ENCODE measurements at regions not wholly inside any gene's neighbourhood (a gene's known extent, or its start where the extent isn't known, plus 50 kb on each side); places are given as distances from the start of the nearest gene placed in this dataset.

DNA sequence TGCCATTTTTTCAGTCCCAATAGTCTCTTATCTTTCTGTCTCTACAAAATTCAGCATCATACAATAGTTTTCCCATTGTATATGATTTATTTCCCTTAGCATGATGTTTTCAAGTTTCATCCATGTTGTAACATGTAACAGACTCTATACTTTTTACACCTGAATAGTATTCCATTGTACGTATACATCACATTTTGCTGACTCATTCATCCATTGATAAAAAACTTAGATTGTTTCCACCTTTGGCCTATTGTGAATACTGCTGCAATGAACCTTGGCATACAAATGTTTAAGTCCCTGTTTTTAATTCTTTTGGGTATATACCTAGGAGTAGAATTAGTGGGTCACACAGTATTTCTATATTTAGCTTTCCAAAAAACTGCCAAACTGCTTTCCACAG, 349.3 kb upstream of the CDH2 start:
- Histone ChIP-seq H3K36me3 (ENCODE audit: insufficient read depth, low read length) (no peaks in the 10 kb centered on the region), H3K9me3 (ENCODE audit: insufficient read depth, low read length, severe bottlenecking) (no peaks in the 10 kb centered on the region), H3K4me3 (ENCODE audit: low read depth in 1 of 2, low read length in 2 of 2) (no peak overlapping the region), H3K27ac (ENCODE audit: low read length) (no peak overlapping the region), H3K27me3 (ENCODE audit: insufficient read depth, low read length, poor library complexity) (no peaks in the 10 kb centered on the region), H3K79me2 (ENCODE audit: insufficient read depth, low read length) (no peaks in the 10 kb centered on the region), H2AFZ (ENCODE audit: low read depth, low read length) (no peak overlapping the region), H3K4me2 (ENCODE audit: insufficient read depth, low read length) (no peak overlapping the region), H3K4me1 (ENCODE audit: insufficient read depth, low read length) (no peaks in the 10 kb centered on the region), H3K9ac (ENCODE audit: low read depth, low read length) (no peak overlapping the region), H4K20me1 (ENCODE audit: insufficient read depth, low read length) (no peaks in the 10 kb centered on the region)
- TF ChIP-seq EZH2 (IDR thresholded peaks at IDR 0.05; ENCODE audit: borderline replicate concordance, low read depth, low read length, severe bottlenecking) = no peak
- TF ChIP-seq, protein P1, sequence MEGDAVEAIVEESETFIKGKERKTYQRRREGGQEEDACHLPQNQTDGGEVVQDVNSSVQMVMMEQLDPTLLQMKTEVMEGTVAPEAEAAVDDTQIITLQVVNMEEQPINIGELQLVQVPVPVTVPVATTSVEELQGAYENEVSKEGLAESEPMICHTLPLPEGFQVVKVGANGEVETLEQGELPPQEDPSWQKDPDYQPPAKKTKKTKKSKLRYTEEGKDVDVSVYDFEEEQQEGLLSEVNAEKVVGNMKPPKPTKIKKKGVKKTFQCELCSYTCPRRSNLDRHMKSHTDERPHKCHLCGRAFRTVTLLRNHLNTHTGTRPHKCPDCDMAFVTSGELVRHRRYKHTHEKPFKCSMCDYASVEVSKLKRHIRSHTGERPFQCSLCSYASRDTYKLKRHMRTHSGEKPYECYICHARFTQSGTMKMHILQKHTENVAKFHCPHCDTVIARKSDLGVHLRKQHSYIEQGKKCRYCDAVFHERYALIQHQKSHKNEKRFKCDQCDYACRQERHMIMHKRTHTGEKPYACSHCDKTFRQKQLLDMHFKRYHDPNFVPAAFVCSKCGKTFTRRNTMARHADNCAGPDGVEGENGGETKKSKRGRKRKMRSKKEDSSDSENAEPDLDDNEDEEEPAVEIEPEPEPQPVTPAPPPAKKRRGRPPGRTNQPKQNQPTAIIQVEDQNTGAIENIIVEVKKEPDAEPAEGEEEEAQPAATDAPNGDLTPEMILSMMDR (IDR thresholded peaks at IDR 0.05; ENCODE audit: borderline replicate concordance, extremely low read depth, low read length, poor library complexity, severe bottlenecking) = no peak
- DNase-seq (no peak), ATAC-seq (ENCODE audit: insufficient read depth, low read depth) (no peak)

DNA sequence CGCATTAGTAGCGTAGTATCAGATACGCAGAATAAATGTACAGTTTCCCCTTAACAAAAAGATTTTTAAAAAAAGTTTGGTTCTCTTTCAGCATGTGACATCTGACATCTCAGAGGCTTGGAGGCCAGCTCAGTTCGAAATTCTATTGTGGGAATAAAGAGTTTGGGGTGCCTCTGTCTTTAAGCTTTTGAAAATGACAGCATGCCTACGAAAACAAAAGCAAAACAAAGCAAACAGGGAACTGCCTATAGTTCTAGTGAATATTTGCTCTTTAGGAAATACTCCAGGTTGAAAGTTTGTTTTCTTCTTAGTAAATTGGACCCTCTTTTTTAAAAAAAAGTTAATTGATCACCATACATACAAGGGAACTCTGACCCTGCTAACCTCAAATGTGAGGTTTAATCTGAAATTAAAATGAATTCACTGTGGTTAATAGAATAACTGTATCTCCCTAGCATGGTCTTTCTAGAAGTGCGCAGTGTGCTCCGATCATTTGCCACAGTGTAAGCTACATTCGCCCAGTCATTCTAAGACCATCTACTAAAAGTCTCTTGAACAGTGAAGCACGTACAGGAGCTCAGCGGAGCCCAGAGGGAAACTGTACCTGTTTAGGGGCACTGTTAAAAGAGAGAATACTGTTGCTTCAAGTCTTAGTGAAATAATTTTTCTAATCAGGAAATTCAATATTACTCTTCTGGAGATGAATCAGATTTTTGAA, 347.0 kb upstream of the CDH2 start:
- H3K4me2 ChIP-seq (ENCODE audit: insufficient read depth, low read length) = no peak overlapping the region

DNA sequence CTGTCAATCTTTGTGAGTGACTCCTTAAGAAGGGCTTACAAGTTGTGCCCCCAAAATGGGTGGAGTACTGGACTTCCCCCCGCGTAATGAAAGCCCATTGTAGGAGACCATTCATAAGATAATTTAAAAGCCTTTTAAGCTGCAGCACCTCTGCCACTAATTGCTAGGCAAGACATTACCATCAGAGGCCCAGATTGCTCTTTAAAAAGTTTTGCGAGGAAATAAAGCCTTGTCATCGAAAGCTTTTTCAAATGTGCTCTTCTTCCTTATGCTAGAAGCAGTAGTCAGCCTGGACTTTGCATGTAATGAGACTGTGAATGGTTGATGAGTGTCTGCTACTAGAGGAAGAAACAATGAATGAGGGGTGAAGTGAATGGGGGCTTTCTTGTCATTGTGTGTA, 345.3 kb upstream of the CDH2 start:
- Histone ChIP-seq H3K4me3 (ENCODE audit: low read depth in 1 of 2, low read length in 2 of 2) (no peak overlapping the region), H4K20me1 (ENCODE audit: insufficient read depth, low read length) (no peaks in the 10 kb centered on the region), H3K27ac (ENCODE audit: low read length) (no peak overlapping the region), H3K79me2 (ENCODE audit: insufficient read depth, low read length) (no peaks in the 10 kb centered on the region), H3K4me2 (ENCODE audit: insufficient read depth, low read length) (no peak overlapping the region), H3K27me3 (ENCODE audit: insufficient read depth, low read length, poor library complexity) (no peaks in the 10 kb centered on the region), H3K9ac (ENCODE audit: low read depth, low read length) (no peak overlapping the region), H3K36me3 (ENCODE audit: insufficient read depth, low read length) (no peaks in the 10 kb centered on the region), H3K4me1 (ENCODE audit: insufficient read depth, low read length) (no peaks in the 10 kb centered on the region), H3K9me3 (ENCODE audit: insufficient read depth, low read length, severe bottlenecking) (no peaks in the 10 kb centered on the region), H2AFZ (ENCODE audit: low read depth, low read length) (no peak overlapping the region)
- DNase-seq (no peak), ATAC-seq (ENCODE audit: insufficient read depth, low read depth) (no peak)
- TF ChIP-seq, protein P1 (IDR thresholded peaks at IDR 0.05; ENCODE audit: borderline replicate concordance, extremely low read depth, low read length, poor library complexity, severe bottlenecking) = no peak
- no peak for TF ChIP-seq EZH2 (IDR thresholded peaks at IDR 0.05; ENCODE audit: borderline replicate concordance, low read depth, low read length, severe bottlenecking)

More for the DNA sequence above, 347.0 kb upstream of the CDH2 start:
- H3K79me2 ChIP-seq (ENCODE audit: insufficient read depth, low read length) = no peaks in the 10 kb centered on the region
- no peak overlapping the region for H3K27ac ChIP-seq (ENCODE audit: low read length)
- TF ChIP-seq, protein P1 (IDR thresholded peaks at IDR 0.05; ENCODE audit: borderline replicate concordance, extremely low read depth, low read length, poor library complexity, severe bottlenecking) = no peak
- TF ChIP-seq EZH2 (IDR thresholded peaks at IDR 0.05; ENCODE audit: borderline replicate concordance, low read depth, low read length, severe bottlenecking) = no peak
- no peaks in the 10 kb centered on the region for H3K4me1 ChIP-seq (ENCODE audit: insufficient read depth, low read length)
- ATAC-seq (ENCODE audit: insufficient read depth, low read depth) (no peak), DNase-seq (no peak)
- H3K27me3 ChIP-seq (ENCODE audit: insufficient read depth, low read length, poor library complexity) = no peaks in the 10 kb centered on the region
- H4K20me1 ChIP-seq (ENCODE audit: insufficient read depth, low read length) = no peaks in the 10 kb centered on the region
- H3K9ac ChIP-seq (ENCODE audit: low read depth, low read length) = no peak overlapping the region
- H2AFZ ChIP-seq (ENCODE audit: low read depth, low read length) = no peak overlapping the region
- no peak overlapping the region for H3K4me3 ChIP-seq (ENCODE audit: low read depth in 1 of 2, low read length in 2 of 2)
- H3K36me3 ChIP-seq (ENCODE audit: insufficient read depth, low read length) = no peaks in the 10 kb centered on the region
- no peaks in the 10 kb centered on the region for H3K9me3 ChIP-seq (ENCODE audit: insufficient read depth, low read length, severe bottlenecking)
